ENCODE measurements at regions not wholly inside any gene's neighbourhood (a gene's known extent, or its start where the extent isn't known, plus 50 kb on each side); places are given as distances from the start of the nearest gene placed in this dataset.
"Not testable (repeated sequence)": the region's sequence is repeated elsewhere in the genome, so short reads cannot be mapped to it uniquely, and the experiment has no call there.

- H3K27me3 ChIP-seq (ENCODE audit: control insufficient read depth in 1 of 2, insufficient read depth in 2 of 2, low read length in 2 of 2); DNase-seq (ENCODE audit: low spot score); CTCF ChIA-PET (ENCODE audit: low intra/inter-chr PET ratio, low total read pairs); in situ Hi-C loops (cut with HindIII; ENCODE audit: extremely low pct_ligation_motif_present, low pct_unique_long_range_greater_than_20kb); H3K4me2 ChIP-seq (ENCODE audit: low read depth, low read length); H3K36me3 ChIP-seq (replicated peaks in 1 of 2; ENCODE audit: control insufficient read depth in 1 of 2, insufficient read depth in 2 of 2, low read length in 2 of 2); POLR2A ChIA-PET; intact Hi-C loops (cut with micrococcal nuclease; ENCODE audit: unreplicated experiment); H3K27ac ChIP-seq (ENCODE audit: extremely low read length, insufficient read depth, low read length); H3K9ac ChIP-seq (ENCODE audit: insufficient read depth, low read depth, low read length); H3K9me3 ChIP-seq (ENCODE audit: low read length); H3K79me2 ChIP-seq (ENCODE audit: insufficient read depth, low read length); ATAC-seq; FAIRE-seq; BruUV-seq (replicated peaks); H2AFZ ChIP-seq (ENCODE audit: low read length); H3K4me3 ChIP-seq (replicated peaks in 1 of 3; ENCODE audit: insufficient read depth in 1 of 3, low read depth in 2 of 3, low read length in 3 of 3); H4K20me1 ChIP-seq (ENCODE audit: insufficient read depth, low read length); H3K4me1 ChIP-seq (ENCODE audit: insufficient read depth, low read length): not testable (repeated sequence)
- 0% methylated on average over 2 of the region's 2 CpGs for WGBS (ENCODE audit: low lambda C conversion rate)
These were observed 163.0 kb downstream of the CCDC71L start for GRCh38 chr7:106498005-106498404.

DNA sequence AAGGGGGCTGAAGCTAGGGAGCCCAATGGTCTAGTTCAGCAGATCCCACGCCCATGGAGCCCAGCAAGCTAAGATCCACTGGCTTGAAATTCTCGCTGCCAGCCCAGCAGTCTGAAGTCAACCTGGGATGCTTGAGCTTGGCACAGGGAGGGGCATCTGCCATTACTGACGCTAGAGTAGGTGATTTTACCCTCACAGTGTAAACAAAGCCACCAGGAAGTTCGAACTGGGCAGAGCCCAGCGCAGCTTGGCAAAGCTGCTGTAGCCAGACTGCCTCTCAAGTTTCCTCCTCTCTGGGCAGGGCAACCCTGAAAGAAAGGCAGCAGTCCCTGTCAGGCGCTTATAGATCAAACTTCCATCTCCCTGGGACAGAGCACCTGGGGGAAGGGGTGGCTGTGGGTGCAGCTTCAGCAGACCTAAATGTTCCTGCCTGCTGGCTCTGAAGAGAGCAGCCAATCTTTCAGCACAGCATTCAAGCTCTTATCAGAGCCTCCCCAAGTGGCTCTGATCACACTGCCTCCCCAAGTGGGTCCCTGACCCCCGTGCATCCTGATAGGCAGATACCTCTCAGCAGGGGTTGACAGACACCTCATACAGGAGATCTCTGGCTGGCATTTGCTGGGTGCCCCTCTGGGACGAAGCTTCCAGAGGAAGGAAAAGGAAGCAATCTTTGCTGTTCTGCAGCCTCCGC, 167.8 kb downstream of the CCDC71L start:
- no peak for DNase-seq (ENCODE audit: low spot score)
- ChIA-PET CTCF (ENCODE audit: low intra/inter-chr PET ratio, low total read pairs) (no interaction called here), POLR2A (no interaction called here)
- BruUV-seq (replicated peaks) = no TSS peak
- Histone ChIP-seq H3K9ac (ENCODE audit: insufficient read depth, low read depth, low read length) (no peak overlapping the region), H4K20me1 (ENCODE audit: insufficient read depth, low read length) (no peaks in the 10 kb centered on the region), H3K36me3 (replicated peaks in 1 of 2; ENCODE audit: control insufficient read depth in 1 of 2, insufficient read depth in 2 of 2, low read length in 2 of 2) (no peaks in the 10 kb centered on the region), H3K4me3 (replicated peaks in 1 of 3; ENCODE audit: insufficient read depth in 1 of 3, low read depth in 2 of 3, low read length in 3 of 3) (no peak overlapping the region), H3K79me2 (ENCODE audit: insufficient read depth, low read length) (no peaks in the 10 kb centered on the region), H3K4me2 (ENCODE audit: low read depth, low read length) (no peak overlapping the region), H3K4me1 (ENCODE audit: insufficient read depth, low read length) (no peaks in the 10 kb centered on the region), H2AFZ (ENCODE audit: low read length) (no peak overlapping the region), H3K9me3 (ENCODE audit: low read length) (no peaks in the 10 kb centered on the region), H3K27ac (ENCODE audit: extremely low read length, insufficient read depth, low read length) (no peak overlapping the region), H3K27me3 (ENCODE audit: control insufficient read depth in 1 of 2, insufficient read depth in 2 of 2, low read length in 2 of 2) (no peaks in the 10 kb centered on the region)
- no peak for FAIRE-seq
- TF ChIP-seq TOE1 (CRISPR knock-in tag; IDR thresholded peaks at IDR 0.05) = no peak
- TF ChIP-seq SMAD3 (CRISPR knock-in tag; IDR thresholded peaks at IDR 0.05) = no peak
- TF ChIP-seq ZKSCAN1 (IDR thresholded peaks at IDR 0.05; ENCODE audit: low read length) = no peak
- TF ChIP-seq NFE2L2 (IDR thresholded peaks at IDR 0.05; ENCODE audit: low read length) = no peak
- no peak for TF ChIP-seq ZNF746 (CRISPR knock-in tag; IDR thresholded peaks at IDR 0.05)
- no peak for TF ChIP-seq ELF3 (CRISPR knock-in tag; IDR thresholded peaks at IDR 0.05)
- TF ChIP-seq BHLHE40 (IDR thresholded peaks at IDR 0.05; ENCODE audit: low read length) = no peak
- TF ChIP-seq, protein P1, sequence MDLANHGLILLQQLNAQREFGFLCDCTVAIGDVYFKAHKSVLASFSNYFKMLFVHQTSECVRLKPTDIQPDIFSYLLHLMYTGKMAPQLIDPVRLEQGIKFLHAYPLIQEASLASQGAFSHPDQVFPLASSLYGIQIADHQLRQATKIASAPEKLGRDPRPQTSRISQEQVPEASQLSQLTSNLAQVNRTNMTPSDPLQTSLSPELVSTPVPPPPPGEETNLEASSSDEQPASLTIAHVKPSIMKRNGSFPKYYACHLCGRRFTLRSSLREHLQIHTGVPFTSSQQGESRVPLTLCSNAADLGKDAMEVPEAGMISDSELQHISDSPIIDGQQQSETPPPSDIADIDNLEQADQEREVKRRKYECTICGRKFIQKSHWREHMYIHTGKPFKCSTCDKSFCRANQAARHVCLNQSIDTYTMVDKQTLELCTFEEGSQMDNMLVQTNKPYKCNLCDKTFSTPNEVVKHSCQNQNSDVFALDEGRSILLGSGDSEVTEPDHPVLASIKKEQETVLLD (CRISPR knock-in tag; IDR thresholded peaks at IDR 0.05; ENCODE audit: low read depth) = no peak
- no peak for TF ChIP-seq ZNF557 (CRISPR knock-in tag; IDR thresholded peaks at IDR 0.05)
- no peak for TF ChIP-seq ZNF598 (CRISPR knock-in tag; IDR thresholded peaks at IDR 0.05; ENCODE audit: borderline replicate concordance)
- TF ChIP-seq DNMT3B (CRISPR knock-in tag; conservative IDR thresholded peaks at IDR 0.05) = no peak
- no peak for TF ChIP-seq ZNF253 (CRISPR knock-in tag; IDR thresholded peaks at IDR 0.05; ENCODE audit: borderline replicate concordance)
- no peak for TF ChIP-seq ZBTB10 (CRISPR knock-in tag; IDR thresholded peaks at IDR 0.05; ENCODE audit: borderline replicate concordance)
- TF ChIP-seq KLF13 (CRISPR knock-in tag; IDR thresholded peaks at IDR 0.05) = no peak
- no peak for TF ChIP-seq HIVEP1 (CRISPR knock-in tag; IDR thresholded peaks at IDR 0.05)
- no peak for TF ChIP-seq RXRA (CRISPR knock-in tag; IDR thresholded peaks at IDR 0.05)
- in situ Hi-C loops (cut with HindIII; ENCODE audit: extremely low pct_ligation_motif_present, low pct_unique_long_range_greater_than_20kb) (no loop called here), intact Hi-C loops (cut with micrococcal nuclease; ENCODE audit: unreplicated experiment) (no loop called here)
- 25% methylated on average over 5 of the region's 9 CpGs for WGBS (ENCODE audit: low lambda C conversion rate)
- ATAC-seq = no peak

Measured in HepG2 (cell line).